Right ventricle myocardium superior (tissue), 1 donor: ENCODE measurements at regions not wholly inside any gene's neighbourhood (a gene's known extent, or its start where the extent isn't known, plus 50 kb on each side); places are given as distances from the start of the nearest gene placed in this dataset.
A peak's percentile ranks its signal among the peaks of the same experiment; 100 is the strongest.
"Not testable (repeated sequence)": the region's sequence is repeated elsewhere in the genome, so short reads cannot be mapped to it uniquely, and the experiment has no call there.

Experiments
- ATAC-seq: fragments of 200-7000 bp; cut with Tn5 transposase; one replicate; pipeline ENCODE4 v1.9.1; 2020; ENCODE audit warnings: mild to moderate bottlenecking; ENCODE audit not compliant: poor library complexity
- DNase-seq: peaks from one replicate; pipeline ENCODE4 v3.0.0-alpha.2; 2020
- intact Hi-C: fragments of 100-400 bp; cut with DNase I; formaldehyde crosslinking; loops from one replicate; pipeline ENCODE4 v1.11.2; 2022
- donor health status: DM: no; HTN: yes; CAD: no; lungs with severe emphysema.

GRCh38 chr9:38952715-38953341 is 232.9 kb upstream of the FAM240B start:
- intact Hi-C loops, ATAC-seq: not testable (repeated sequence)

GRCh38 chr9:38945929-38946570 is 226.1 kb upstream of the FAM240B start:
- intact Hi-C loops, DNase-seq, ATAC-seq: not testable (repeated sequence)

More at GRCh38 chr9:38952715-38953341, 232.9 kb upstream of the FAM240B start:
- DNase-seq, result not testable (repeated sequence)

GRCh38 chr9:38944881-38945449 is 225.0 kb upstream of the FAM240B start:
- intact Hi-C loops, DNase-seq: not testable (repeated sequence)
- peak; percentile 68 for ATAC-seq

GRCh38 chr9:38940501-38940900 is 220.6 kb upstream of the FAM240B start:
- DNase-seq, ATAC-seq, intact Hi-C loops: not testable (repeated sequence)

- ATAC-seq, intact Hi-C loops, DNase-seq: not testable (repeated sequence)
Measured at GRCh38 chr9:38938637-38939036, 218.7 kb upstream of the FAM240B start.

- DNase-seq, ATAC-seq, intact Hi-C loops: not testable (repeated sequence)
Measured at GRCh38 chr9:38927970-38928369, 208.0 kb upstream of the FAM240B start.

- ATAC-seq, DNase-seq, intact Hi-C loops: not testable (repeated sequence)
Measured at GRCh38 chr9:38926565-38926964, 206.6 kb upstream of the FAM240B start.

GRCh38 chr9:38921253-38921652 is 201.3 kb upstream of the FAM240B start:
- intact Hi-C loops, ATAC-seq, DNase-seq: not testable (repeated sequence)

- DNase-seq, intact Hi-C loops, ATAC-seq: not testable (repeated sequence)
Measured at GRCh38 chr9:38910629-38911028, 190.7 kb upstream of the FAM240B start.

GRCh38 chr9:38904719-38905118 is 184.8 kb upstream of the FAM240B start:
- intact Hi-C loops, DNase-seq, ATAC-seq: not testable (repeated sequence)

- intact Hi-C loops, DNase-seq, ATAC-seq: not testable (repeated sequence)
Measured at GRCh38 chr9:38901534-38902177, 181.7 kb upstream of the FAM240B start.

- ATAC-seq, DNase-seq, intact Hi-C loops: not testable (repeated sequence)
Measured at GRCh38 chr9:38896404-38896803, 176.5 kb upstream of the FAM240B start.

- DNase-seq, intact Hi-C loops, ATAC-seq: not testable (repeated sequence)
Measured at GRCh38 chr9:38895227-38895626, 175.3 kb upstream of the FAM240B start.

- ATAC-seq, intact Hi-C loops, DNase-seq: not testable (repeated sequence)
Measured at GRCh38 chr9:38892539-38893232, 172.8 kb upstream of the FAM240B start.

GRCh38 chr9:38886076-38886475 is 166.1 kb upstream of the FAM240B start:
- DNase-seq, ATAC-seq, intact Hi-C loops: not testable (repeated sequence)

- peak; percentile 8 for DNase-seq
- ATAC-seq, intact Hi-C loops: not testable (repeated sequence)
Measured at GRCh38 chr9:38875616-38876015, 155.7 kb upstream of the FAM240B start.

- DNase-seq, intact Hi-C loops, ATAC-seq: not testable (repeated sequence)
Measured at GRCh38 chr9:38871282-38871940, 151.5 kb upstream of the FAM240B start.

- intact Hi-C loops, ATAC-seq, DNase-seq: not testable (repeated sequence)
Measured at GRCh38 chr9:38859827-38860226, 139.9 kb upstream of the FAM240B start.
